CD14-positive monocyte (primary cell): ENCODE measurements at regions not wholly inside any gene's neighbourhood (a gene's known extent, or its start where the extent isn't known, plus 50 kb on each side); places are given as distances from the start of the nearest gene placed in this dataset.

Source experiments
- DNase-seq, 3 donors: peaks; one replicate each; pipeline ENCODE4 v3.0.0-alpha.2; 2011 to 2022
- H2AFZ ChIP-seq: 2 replicates; pipeline ENCODE4 v1.6.0; 2012; ENCODE audit warnings: mild to moderate bottlenecking, low read depth, low read length, inconsistent platforms; ENCODE audit not compliant: insufficient read depth, poor library complexity, severe bottlenecking
- H3K27ac ChIP-seq, 2 donors: 1 replicate in 1 of 2; 2 replicates in 1 of 2; pipeline ENCODE4 v1.5.1; 2012 to 2013; ENCODE audit warnings: low read length in 2 of 2, control low read depth in 1 of 2, inconsistent platforms in 1 of 2, low read depth in 1 of 2, mild to moderate bottlenecking in 1 of 2
- H3K27me3 ChIP-seq, 2 donors: one replicate each; pipeline versions ENCODE4 v1.6.0 to v1.6.1; 2011 to 2013; ENCODE audit warnings: low read length in 2 of 2; ENCODE audit not compliant: control insufficient read depth in 2 of 2, insufficient read depth in 2 of 2
- H3K36me3 ChIP-seq, 2 donors: replicated peaks in 1 of 2; 1 replicate in 1 of 2; 2 replicates in 1 of 2; pipeline versions ENCODE4 v1.5.1 to v1.6.1; 2012 to 2013; ENCODE audit warnings: low read length in 2 of 2, control low read depth in 1 of 2, inconsistent platforms in 1 of 2, mild to moderate bottlenecking in 1 of 2; ENCODE audit not compliant: insufficient read depth in 2 of 2, control insufficient read depth in 1 of 2
- H3K4me1 ChIP-seq, 2 donors: 1 replicate in 1 of 2; 2 replicates in 1 of 2; pipeline versions ENCODE4 v1.5.1 to v1.6.1; 2012 to 2013; ENCODE audit warnings: low read length in 2 of 2, control low read depth in 1 of 2, inconsistent platforms in 1 of 2, mild to moderate bottlenecking in 1 of 2, moderate library complexity in 1 of 2; ENCODE audit not compliant: insufficient read depth in 2 of 2, control insufficient read depth in 1 of 2
- H3K4me2 ChIP-seq: replicated peaks from 2 replicates; pipeline ENCODE3; 2012; ENCODE audit warnings: low read length, moderate library complexity, mild to moderate bottlenecking; ENCODE audit not compliant: poor library complexity, severe bottlenecking; ENCODE audit errors: extremely low read depth
- H3K4me3 ChIP-seq, 3 experiments: fragments of 200-600 bp in 1 of 3; sonication (generic) in 1 of 3; replicated peaks in 1 of 3; 1 replicate in 2 of 3; 2 replicates in 1 of 3; pipeline ENCODE4 v1.5.1; 2011 to 2013; ENCODE audit warnings: low read length in 3 of 3, mild to moderate bottlenecking in 3 of 3, control low read depth in 2 of 3, low read depth in 2 of 3, inconsistent platforms in 1 of 3, moderate library complexity in 1 of 3
- H3K79me2 ChIP-seq: 2 replicates; pipeline ENCODE4 v1.6.0; 2012; ENCODE audit warnings: mild to moderate bottlenecking, control low read depth, inconsistent platforms, low read length, moderate library complexity; ENCODE audit not compliant: insufficient read depth
- H3K9ac ChIP-seq: 2 replicates; pipeline ENCODE4 v1.6.0; 2017; ENCODE audit warnings: low read length, mild to moderate bottlenecking; ENCODE audit not compliant: insufficient read depth, poor library complexity, severe bottlenecking
- H3K9me3 ChIP-seq, 2 donors: replicated peaks in 1 of 2; 1 replicate in 1 of 2; 2 replicates in 1 of 2; pipeline versions ENCODE4 v1.5.1 to v1.6.1; 2012 to 2013; ENCODE audit warnings: low read length in 2 of 2, control low read depth in 1 of 2; ENCODE audit not compliant: control insufficient read depth in 1 of 2, insufficient read depth in 1 of 2
- H4K20me1 ChIP-seq: 2 replicates; pipeline ENCODE4 v1.6.0; 2012; ENCODE audit warnings: mild to moderate bottlenecking, low read length, control low read depth, moderate library complexity; ENCODE audit not compliant: insufficient read depth
- H3K27ac Mint-ChIP-seq, 7 donors: one replicate each; pipeline ENCODE4 v1.8.0; 2020; ENCODE audit warnings: mild to moderate bottlenecking in 7 of 7, mixed read lengths in 7 of 7, moderate library complexity in 6 of 7, inconsistent platforms in 2 of 7
- H3K27me3 Mint-ChIP-seq, 3 donors: one replicate each; pipeline ENCODE4 v1.8.0; 2021 to 2022; ENCODE audit warnings: low read depth in 3 of 3, mild to moderate bottlenecking in 3 of 3, mixed read lengths in 3 of 3, moderate library complexity in 3 of 3, inconsistent platforms in 1 of 3
- H3K36me3 Mint-ChIP-seq, 2 donors: one replicate each; pipeline ENCODE4 v1.8.0; 2020; ENCODE audit warnings: mixed read lengths in 2 of 2, inconsistent platforms in 1 of 2, mild to moderate bottlenecking in 1 of 2
- H3K4me1 Mint-ChIP-seq: one replicate; pipeline ENCODE4 v1.8.0; 2020; ENCODE audit warnings: mild to moderate bottlenecking, mixed read lengths
- H3K4me3 Mint-ChIP-seq, 2 donors: one replicate each; pipeline ENCODE4 v1.8.0; 2020; ENCODE audit warnings: mild to moderate bottlenecking in 2 of 2, mixed read lengths in 2 of 2, moderate library complexity in 1 of 2
- H3K9me3 Mint-ChIP-seq, 7 donors: one replicate each; pipeline ENCODE4 v1.8.0; 2020 to 2022; ENCODE audit warnings: mixed read lengths in 7 of 7, mild to moderate bottlenecking in 6 of 7, moderate library complexity in 6 of 7, inconsistent platforms in 2 of 7
- CTCF ChIP-seq: fragments of 200-600 bp; IDR thresholded peaks from one replicate; pipeline ENCODE4 v1.8.0; 2022; ENCODE audit warnings: antibody characterized with exemption, mild to moderate bottlenecking
- WGBS: methylation state at CpG from one replicate; pipeline ENCODE4 v1.1.5; 2013; ENCODE audit warnings: missing lambda C conversion rate; ENCODE audit not compliant: insufficient coverage; 5-methylcytosine and 5-hydroxymethylcytosine counted together
- intact Hi-C, 2 donors: fragments of 100-400 bp; cut with micrococcal nuclease; formaldehyde crosslinking; loops; one replicate each; pipeline versions ENCODE4 v1.15.0 to v1.15.1; 2023

- H3K27ac ChIP-seq = no peak overlapping the region
- H4K20me1 ChIP-seq = no peaks in the 10 kb centered on the region
- no peak overlapping the region for H3K4me2 ChIP-seq
- H3K4me3 ChIP-seq = no peak overlapping the region
- Mint-ChIP-seq H3K27me3 (peaks cover 4 to 9% (median 5%) of the 10 kb centered on the region in 3 donors), H3K4me1 (no peaks in the 10 kb centered on the region), H3K36me3 (no peaks in the 10 kb centered on the region), H3K9me3 (peaks cover 0 to 2% (median 0%) of the 10 kb centered on the region in 7 donors), H3K4me3 (no peak overlapping the region), H3K27ac (no peak overlapping the region)
- no peaks in the 10 kb centered on the region for H3K36me3 ChIP-seq
- H3K27me3 ChIP-seq = no peaks in the 10 kb centered on the region
- H2AFZ ChIP-seq = no peak overlapping the region
- H3K79me2 ChIP-seq = no peaks in the 10 kb centered on the region
- TF ChIP-seq CTCF = no peak
- WGBS = 13% methylated on average over 2 of the region's 8 CpGs
- intact Hi-C loops = no loop called here
- DNase-seq = no peak
- H3K9me3 ChIP-seq = no peaks in the 10 kb centered on the region
- H3K9ac ChIP-seq = no peak overlapping the region
- H3K4me1 ChIP-seq = no peaks in the 10 kb centered on the region
Observed at GRCh38 chr3:45329761-45330305, 58.5 kb upstream of the LARS2 start.

- H3K27me3 Mint-ChIP-seq = peaks cover 4 to 9% (median 6%) of the 10 kb centered on the region in 3 donors
- Histone ChIP-seq H3K9me3 (no peaks in the 10 kb centered on the region), H3K4me1 (no peaks in the 10 kb centered on the region), H3K9ac (no peak overlapping the region), H3K27ac (no peak overlapping the region), H4K20me1 (no peaks in the 10 kb centered on the region), H3K4me3 (no peak overlapping the region), H3K4me2 (no peak overlapping the region), H3K79me2 (no peaks in the 10 kb centered on the region), H3K27me3 (no peaks in the 10 kb centered on the region), H2AFZ (no peak overlapping the region), H3K36me3 (no peaks in the 10 kb centered on the region)
- no peaks in the 10 kb centered on the region for H3K36me3 Mint-ChIP-seq
- no peak overlapping the region for H3K4me3 Mint-ChIP-seq
- no peak for DNase-seq
- no peak overlapping the region for H3K27ac Mint-ChIP-seq
- WGBS = 30% methylated on average over 4 of the region's 5 CpGs
- TF ChIP-seq CTCF = no peak
- H3K4me1 Mint-ChIP-seq = no peaks in the 10 kb centered on the region
- intact Hi-C loops = no loop called here
- peaks cover 0 to 2% (median 0%) of the 10 kb centered on the region in 7 donors for H3K9me3 Mint-ChIP-seq
Observed at GRCh38 chr3:45330510-45331295, 57.7 kb upstream of the LARS2 start.
